D721Med (cell line): ENCODE measurements at regions not wholly inside any gene's neighbourhood (a gene's known extent, or its start where the extent isn't known, plus 50 kb on each side); places are given as distances from the start of the nearest gene placed in this dataset.

ENCODE experiments used
- DNase-seq: peaks from one replicate; pipeline ENCODE4 v3.0.0; 2011; ENCODE audit warnings: low spot score; ENCODE audit not compliant: insufficient read length
- FAIRE-seq: peaks from 2 replicates; lab custom pipeline; 2011; peaks lifted over from hg19 to GRCh38; lab: Jason Lieb, UNC
- TF ChIP-seq, protein P1 (sequence below): IDR thresholded peaks from 2 replicates; pipeline ENCODE4 v1.5.1; 2012; ENCODE audit warnings: mild to moderate bottlenecking, control low read depth; ENCODE audit not compliant: insufficient read depth; ENCODE audit errors: missing control alignments

DNA sequence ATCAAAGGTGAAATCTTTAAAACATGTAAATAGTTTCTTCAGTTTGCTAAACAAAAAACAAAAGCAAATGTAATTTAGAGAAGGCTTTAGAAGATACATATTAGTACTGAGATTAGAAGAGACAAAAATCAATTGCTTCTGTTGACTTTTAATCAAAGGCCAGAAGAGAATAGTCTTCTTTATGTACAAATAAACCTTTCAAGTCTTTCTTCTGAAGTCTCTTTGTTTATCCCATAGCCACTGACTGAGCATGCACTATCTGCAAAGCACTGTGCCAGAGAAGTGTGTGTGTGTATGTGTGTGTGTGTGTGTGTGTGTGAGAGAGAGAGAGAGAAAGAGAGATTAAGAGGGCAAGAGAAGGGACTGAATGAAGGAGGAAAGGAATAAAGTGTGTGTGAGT is 198.4 kb downstream of the GLUD2 start:
- DNase-seq, result no peak
- FAIRE-seq, result no peak
- TF ChIP-seq, protein P1, sequence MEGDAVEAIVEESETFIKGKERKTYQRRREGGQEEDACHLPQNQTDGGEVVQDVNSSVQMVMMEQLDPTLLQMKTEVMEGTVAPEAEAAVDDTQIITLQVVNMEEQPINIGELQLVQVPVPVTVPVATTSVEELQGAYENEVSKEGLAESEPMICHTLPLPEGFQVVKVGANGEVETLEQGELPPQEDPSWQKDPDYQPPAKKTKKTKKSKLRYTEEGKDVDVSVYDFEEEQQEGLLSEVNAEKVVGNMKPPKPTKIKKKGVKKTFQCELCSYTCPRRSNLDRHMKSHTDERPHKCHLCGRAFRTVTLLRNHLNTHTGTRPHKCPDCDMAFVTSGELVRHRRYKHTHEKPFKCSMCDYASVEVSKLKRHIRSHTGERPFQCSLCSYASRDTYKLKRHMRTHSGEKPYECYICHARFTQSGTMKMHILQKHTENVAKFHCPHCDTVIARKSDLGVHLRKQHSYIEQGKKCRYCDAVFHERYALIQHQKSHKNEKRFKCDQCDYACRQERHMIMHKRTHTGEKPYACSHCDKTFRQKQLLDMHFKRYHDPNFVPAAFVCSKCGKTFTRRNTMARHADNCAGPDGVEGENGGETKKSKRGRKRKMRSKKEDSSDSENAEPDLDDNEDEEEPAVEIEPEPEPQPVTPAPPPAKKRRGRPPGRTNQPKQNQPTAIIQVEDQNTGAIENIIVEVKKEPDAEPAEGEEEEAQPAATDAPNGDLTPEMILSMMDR, result no peak

DNA sequence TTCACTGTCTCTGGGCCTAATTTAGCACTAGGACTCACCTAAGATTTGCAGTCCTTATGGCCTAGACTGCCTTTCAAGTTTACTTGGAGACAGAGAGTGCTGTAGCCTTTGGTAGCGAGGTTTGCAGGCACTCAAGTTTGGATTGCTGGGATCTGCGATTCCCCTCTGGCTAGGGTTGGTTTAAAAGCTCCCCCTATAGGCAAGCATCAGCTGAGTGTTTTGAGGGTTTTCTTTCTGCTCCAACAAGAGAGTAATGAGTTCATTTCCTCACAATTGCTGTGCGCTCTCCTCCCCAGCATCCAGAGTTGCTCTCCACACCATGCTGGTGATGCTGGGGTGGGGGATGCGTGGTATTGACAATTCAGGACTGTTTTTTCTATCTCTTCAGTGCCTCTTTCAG is 206.9 kb downstream of the GLUD2 start:
- DNase-seq (no peak), FAIRE-seq (no peak)
- TF ChIP-seq, protein P1, result peak; percentile 38

DNA sequence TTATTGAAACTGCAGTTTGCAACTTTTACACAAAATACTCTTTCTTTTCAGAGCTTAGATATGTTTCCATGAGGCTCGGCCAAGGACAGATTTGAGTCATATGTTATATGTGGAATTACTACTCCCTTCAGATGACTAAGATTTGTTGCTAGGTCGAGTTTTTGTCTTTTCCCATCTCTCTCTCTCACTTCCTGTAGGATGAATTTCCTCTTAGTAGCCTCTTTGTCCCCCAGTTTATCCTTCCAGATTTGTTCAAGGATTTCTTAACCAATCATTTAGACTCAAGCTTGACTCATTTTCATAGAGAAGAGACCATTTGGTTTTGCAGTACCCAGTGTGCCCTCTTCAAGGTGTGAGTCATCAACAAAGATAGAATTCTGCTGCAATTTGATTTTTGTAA is 209.2 kb downstream of the GLUD2 start:
- FAIRE-seq (no peak), DNase-seq (no peak)
- TF ChIP-seq, protein P1, result no peak

DNA sequence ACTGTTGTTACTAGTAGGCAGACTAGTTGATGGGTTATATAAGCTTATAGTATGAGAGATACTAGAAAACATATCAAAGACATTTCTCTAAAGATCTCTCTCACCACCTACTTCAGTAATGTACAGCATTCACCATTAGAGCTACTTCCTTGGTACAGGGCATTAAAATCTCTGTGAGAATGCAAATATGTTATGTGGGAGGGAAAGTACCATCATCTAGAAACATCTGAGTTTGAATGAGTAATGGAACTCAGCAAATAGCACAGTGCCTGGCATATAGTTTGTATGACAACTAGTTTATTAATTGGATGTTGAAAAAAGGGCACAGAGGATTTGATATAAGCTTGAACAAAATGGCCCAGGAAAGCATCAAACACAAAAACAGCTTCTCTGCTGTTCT is 211.1 kb downstream of the GLUD2 start:
- FAIRE-seq, result no peak
- TF ChIP-seq, protein P1, result no peak
- no peak for DNase-seq

DNA sequence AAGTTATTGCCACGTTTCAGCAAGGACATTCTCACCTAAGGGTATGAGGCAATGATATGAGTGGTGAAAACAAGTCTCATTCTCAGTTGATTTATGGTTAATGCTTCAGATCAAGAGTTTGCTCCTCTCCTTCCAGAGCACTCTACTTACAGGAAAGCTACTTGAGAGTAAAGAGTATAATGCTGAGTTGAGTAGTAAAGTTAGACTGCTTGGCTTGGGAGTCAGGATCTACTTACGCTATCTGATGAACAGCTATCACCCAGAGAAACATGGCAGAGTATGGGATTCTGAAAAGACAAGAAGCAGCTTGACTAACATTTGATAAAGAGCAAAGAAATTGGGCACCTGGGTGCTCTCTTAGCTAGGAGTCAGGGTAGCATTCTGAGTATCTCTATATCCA is 211.8 kb downstream of the GLUD2 start:
- FAIRE-seq, result no peak
- TF ChIP-seq, protein P1, result no peak
- no peak for DNase-seq

DNA sequence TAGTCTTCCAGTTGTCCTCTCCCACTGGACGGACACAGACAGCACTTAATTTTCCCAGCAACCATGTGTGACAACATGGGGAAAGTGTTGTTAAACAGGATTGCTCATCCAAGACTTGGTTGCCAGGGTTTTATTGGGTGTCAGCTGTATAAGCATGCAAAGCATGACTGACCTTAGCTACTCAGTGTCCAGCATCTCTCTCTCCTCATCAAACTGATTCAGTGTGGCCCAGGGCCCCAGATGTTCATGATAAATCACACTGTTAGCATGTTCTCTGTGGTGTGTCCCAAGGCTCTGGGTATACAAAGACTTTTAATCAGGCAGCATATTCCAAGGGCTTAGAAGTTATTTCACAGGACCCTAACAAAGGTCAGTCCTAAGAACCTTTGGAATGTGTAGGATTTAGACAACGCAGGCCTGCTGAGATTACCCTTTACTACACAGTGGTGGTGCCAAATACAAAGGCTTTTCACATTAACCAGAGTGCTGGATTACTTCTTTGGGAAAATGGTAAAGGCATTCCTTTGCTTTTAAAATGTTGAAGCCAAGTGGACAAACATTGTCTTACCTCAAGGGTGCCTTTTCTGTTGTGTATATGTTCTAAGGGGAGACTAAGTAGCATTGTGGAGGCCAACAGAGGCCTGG is 213.3 kb downstream of the GLUD2 start:
- FAIRE-seq (no peak), DNase-seq (no peak)
- TF ChIP-seq, protein P1, result no peak

DNA sequence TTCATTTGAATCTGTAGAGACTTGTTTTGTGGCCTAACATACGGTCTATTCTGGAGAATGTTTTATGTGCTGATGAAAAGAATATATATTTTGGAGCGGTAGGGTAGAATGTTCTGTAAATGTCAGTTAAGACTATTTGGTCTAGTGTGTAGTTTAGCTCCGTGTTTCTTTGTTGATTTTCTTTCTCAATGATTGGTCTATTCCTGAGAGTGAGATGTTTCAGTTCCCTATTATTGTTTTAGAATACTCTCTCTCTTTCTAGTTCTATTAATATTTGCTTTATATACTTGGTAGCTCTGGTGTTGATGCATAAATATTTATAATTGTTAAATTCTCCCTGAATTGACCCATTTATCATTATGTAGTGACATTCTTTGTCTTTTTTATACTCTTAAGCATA is 236.5 kb downstream of the GLUD2 start:
- no peak for DNase-seq
- TF ChIP-seq, protein P1, result no peak
- FAIRE-seq, result no peak
